Fibroblast of lung (primary cell): ENCODE measurements at regions not wholly inside any gene's neighbourhood (a gene's known extent, or its start where the extent isn't known, plus 50 kb on each side); places are given as distances from the start of the nearest gene placed in this dataset.

Source experiments
- DNase-seq, 2 donors: peaks; one replicate each; pipeline versions ENCODE4 v3.0.0 to v3.0.0-alpha.2; 2010; ENCODE audit warnings: low read depth in 2 of 2
- H2AFZ ChIP-seq: 2 replicates; pipeline ENCODE4 v1.5.1; 2012; ENCODE audit warnings: low read length, control low read depth, inconsistent platforms
- H3K27ac ChIP-seq: 2 replicates; pipeline ENCODE4 v1.5.1; 2011; ENCODE audit warnings: low read length, control low read depth; ENCODE audit not compliant: insufficient read depth
- H3K27me3 ChIP-seq: 2 replicates; pipeline ENCODE4 v1.5.1; 2011; ENCODE audit warnings: mild to moderate bottlenecking, low read length; ENCODE audit not compliant: control insufficient read depth, insufficient read depth
- H3K36me3 ChIP-seq: 2 replicates; pipeline ENCODE4 v1.5.1; 2011; ENCODE audit warnings: low read length; ENCODE audit not compliant: control insufficient read depth, insufficient read depth
- H3K4me1 ChIP-seq: 2 replicates; pipeline ENCODE4 v1.5.1; 2011; ENCODE audit warnings: low read length; ENCODE audit not compliant: control insufficient read depth, insufficient read depth; ENCODE audit errors: extremely low read depth
- H3K4me2 ChIP-seq: 2 replicates; pipeline ENCODE4 v1.5.1; 2011; ENCODE audit warnings: low read length, control low read depth; ENCODE audit not compliant: insufficient read depth; ENCODE audit errors: extremely low read depth
- H3K4me3 ChIP-seq, 4 experiments: fragments of 200-600 bp in 1 of 4; sonication (generic) in 1 of 4; replicated peaks in 1 of 4; 2 replicates each; pipeline ENCODE4 v1.5.1; 2011 to 2016; ENCODE audit warnings: low read length in 4 of 4, low read depth in 3 of 4, mild to moderate bottlenecking in 3 of 4, control low read depth in 2 of 4, inconsistent platforms in 1 of 4, mixed read lengths in 1 of 4; ENCODE audit not compliant: insufficient read depth in 1 of 4; ENCODE audit errors: control extremely low read depth in 1 of 4
- H3K79me2 ChIP-seq: 2 replicates; pipeline ENCODE4 v1.5.1; 2012; ENCODE audit warnings: mild to moderate bottlenecking, low read length, inconsistent platforms; ENCODE audit not compliant: control insufficient read depth, insufficient read depth
- H3K9ac ChIP-seq: 2 replicates; pipeline ENCODE4 v1.5.1; 2011; ENCODE audit warnings: mild to moderate bottlenecking, low read length, control low read depth; ENCODE audit not compliant: insufficient read depth
- H3K9me3 ChIP-seq: 2 replicates; pipeline ENCODE4 v1.5.1; 2012; ENCODE audit warnings: low read depth, low read length; ENCODE audit not compliant: control insufficient read depth, insufficient read depth
- H4K20me1 ChIP-seq: 2 replicates; pipeline ENCODE4 v1.5.1; 2011; ENCODE audit warnings: low read length; ENCODE audit not compliant: control insufficient read depth, insufficient read depth; ENCODE audit errors: extremely low read depth
- EZH2 ChIP-seq: IDR thresholded peaks from 2 replicates; pipeline ENCODE4 v1.5.1; 2012; ENCODE audit warnings: low read length, control low read depth, mild to moderate bottlenecking; ENCODE audit errors: missing control alignments
- TF ChIP-seq, protein P1 (sequence below), 2 donors: IDR thresholded peaks in 1 of 2; conservative IDR thresholded peaks in 1 of 2; 1 replicate in 1 of 2; 2 replicates in 1 of 2; pipeline ENCODE4 v1.5.1; 2011 to 2012; ENCODE audit warnings: low read length in 2 of 2, control low read depth in 1 of 2, inconsistent platforms in 1 of 2, low read depth in 1 of 2, mild to moderate bottlenecking in 1 of 2

DNA sequence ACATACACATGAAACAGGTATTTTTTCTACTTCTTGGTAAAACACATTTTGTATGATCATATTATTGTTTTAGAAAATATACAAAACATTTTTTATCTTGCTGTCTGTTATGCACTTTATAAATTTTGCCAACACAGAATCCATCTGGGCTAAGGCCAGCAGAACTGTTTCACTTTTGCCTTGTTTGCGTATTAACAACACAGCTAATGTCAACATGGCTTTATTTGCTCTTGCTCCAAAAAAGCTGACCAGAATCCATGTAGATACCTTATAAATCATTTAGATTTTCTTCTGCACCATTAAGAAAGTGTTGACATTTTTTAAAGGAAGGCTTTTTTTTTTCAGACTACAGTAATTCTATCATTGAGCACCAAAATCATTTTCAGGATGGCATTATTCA lies 58.1 kb upstream of the PGR start:
- Histone ChIP-seq H2AFZ (no peak overlapping the region), H3K9me3 (no peaks in the 10 kb centered on the region), H3K4me2 (no peak overlapping the region), H3K79me2 (no peaks in the 10 kb centered on the region), H3K4me1 (no peaks in the 10 kb centered on the region), H3K27ac (no peak overlapping the region), H3K27me3 (no peaks in the 10 kb centered on the region), H3K4me3 (no peak overlapping the region), H3K36me3 (no peaks in the 10 kb centered on the region), H4K20me1 (no peaks in the 10 kb centered on the region), H3K9ac (no peak overlapping the region)
- no peak for TF ChIP-seq EZH2
- TF ChIP-seq, protein P1, sequence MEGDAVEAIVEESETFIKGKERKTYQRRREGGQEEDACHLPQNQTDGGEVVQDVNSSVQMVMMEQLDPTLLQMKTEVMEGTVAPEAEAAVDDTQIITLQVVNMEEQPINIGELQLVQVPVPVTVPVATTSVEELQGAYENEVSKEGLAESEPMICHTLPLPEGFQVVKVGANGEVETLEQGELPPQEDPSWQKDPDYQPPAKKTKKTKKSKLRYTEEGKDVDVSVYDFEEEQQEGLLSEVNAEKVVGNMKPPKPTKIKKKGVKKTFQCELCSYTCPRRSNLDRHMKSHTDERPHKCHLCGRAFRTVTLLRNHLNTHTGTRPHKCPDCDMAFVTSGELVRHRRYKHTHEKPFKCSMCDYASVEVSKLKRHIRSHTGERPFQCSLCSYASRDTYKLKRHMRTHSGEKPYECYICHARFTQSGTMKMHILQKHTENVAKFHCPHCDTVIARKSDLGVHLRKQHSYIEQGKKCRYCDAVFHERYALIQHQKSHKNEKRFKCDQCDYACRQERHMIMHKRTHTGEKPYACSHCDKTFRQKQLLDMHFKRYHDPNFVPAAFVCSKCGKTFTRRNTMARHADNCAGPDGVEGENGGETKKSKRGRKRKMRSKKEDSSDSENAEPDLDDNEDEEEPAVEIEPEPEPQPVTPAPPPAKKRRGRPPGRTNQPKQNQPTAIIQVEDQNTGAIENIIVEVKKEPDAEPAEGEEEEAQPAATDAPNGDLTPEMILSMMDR (conservative IDR thresholded peaks at IDR 0.05 in 1 of 2, IDR thresholded peaks at IDR 0.05 in 1 of 2; ENCODE audit: low read depth in 1 of 2, low read length in 2 of 2) = no peak
- DNase-seq = peak in 1 of 2 donors; percentile 22

DNA sequence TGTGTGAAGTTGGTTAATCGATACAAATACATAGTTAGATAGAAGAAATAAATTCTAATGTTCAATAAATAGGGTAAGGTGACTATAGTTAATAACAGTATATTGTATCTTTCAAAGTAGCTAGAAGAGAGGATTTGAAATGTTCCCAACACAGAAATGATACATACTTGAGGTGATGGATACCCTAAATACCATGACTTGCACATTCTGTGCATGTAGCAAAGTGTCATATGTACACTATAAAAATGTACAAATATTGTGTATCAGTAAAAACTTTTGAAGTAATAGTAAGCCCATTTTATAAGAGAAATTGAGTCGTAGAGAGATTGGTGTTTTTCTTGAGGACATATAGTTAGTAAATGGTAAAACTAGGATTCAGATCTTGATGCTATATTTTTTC lies 56.4 kb upstream of the PGR start:
- TF ChIP-seq EZH2 = no peak
- TF ChIP-seq, protein P1 (conservative IDR thresholded peaks at IDR 0.05 in 1 of 2, IDR thresholded peaks at IDR 0.05 in 1 of 2; ENCODE audit: low read depth in 1 of 2, low read length in 2 of 2) = no peak

DNA sequence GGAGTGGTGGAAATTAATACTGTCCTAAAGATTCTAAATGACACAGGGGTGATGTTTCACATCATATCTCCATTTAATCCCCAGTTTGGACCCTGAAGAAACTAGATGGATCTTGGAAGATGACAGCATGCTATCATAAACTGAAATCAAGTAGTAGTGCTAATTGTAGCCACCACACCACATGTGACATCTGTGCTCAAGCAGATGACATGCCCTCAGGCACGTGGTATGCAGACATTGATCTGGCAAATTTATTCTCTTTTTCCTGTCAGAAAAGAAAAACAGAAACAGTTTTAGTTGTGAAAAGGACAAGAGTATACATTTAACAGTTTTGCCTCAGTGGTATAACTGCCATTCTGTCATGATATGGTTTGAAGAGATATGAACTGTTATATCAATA lies 52.9 kb upstream of the PGR start:
- no peak for TF ChIP-seq EZH2
- TF ChIP-seq, protein P1 (conservative IDR thresholded peaks at IDR 0.05 in 1 of 2, IDR thresholded peaks at IDR 0.05 in 1 of 2; ENCODE audit: low read depth in 1 of 2, low read length in 2 of 2) = no peak
- no peak overlapping the region for H3K4me2 ChIP-seq
- DNase-seq = no peak
- no peak overlapping the region for H2AFZ ChIP-seq
- no peak overlapping the region for H3K27ac ChIP-seq
- H3K4me3 ChIP-seq = no peak overlapping the region
- no peaks in the 10 kb centered on the region for H3K79me2 ChIP-seq
- no peaks in the 10 kb centered on the region for H3K27me3 ChIP-seq
- H4K20me1 ChIP-seq = no peaks in the 10 kb centered on the region
- H3K4me1 ChIP-seq = no peaks in the 10 kb centered on the region
- no peak overlapping the region for H3K9ac ChIP-seq
- H3K36me3 ChIP-seq = no peaks in the 10 kb centered on the region
- H3K9me3 ChIP-seq = no peaks in the 10 kb centered on the region

More for the DNA sequence above, 56.4 kb upstream of the PGR start:
- H3K4me3 ChIP-seq = no peak overlapping the region
- no peaks in the 10 kb centered on the region for H4K20me1 ChIP-seq
- no peak overlapping the region for H3K4me2 ChIP-seq
- DNase-seq = no peak
- no peak overlapping the region for H3K27ac ChIP-seq
- H3K79me2 ChIP-seq = no peaks in the 10 kb centered on the region
- no peaks in the 10 kb centered on the region for H3K4me1 ChIP-seq
- H3K27me3 ChIP-seq = no peaks in the 10 kb centered on the region
- H3K9me3 ChIP-seq = no peaks in the 10 kb centered on the region
- no peak overlapping the region for H3K9ac ChIP-seq
- H2AFZ ChIP-seq = no peak overlapping the region
- H3K36me3 ChIP-seq = no peaks in the 10 kb centered on the region
